ENCODE measurements at regions not wholly inside any gene's neighbourhood (a gene's known extent, or its start where the extent isn't known, plus 50 kb on each side); places are given as distances from the start of the nearest gene placed in this dataset.

- TF ChIP-seq POLR2AphosphoS5 (IDR thresholded peaks at IDR 0.05) (no peak), CTCF (IDR thresholded peaks at IDR 0.05) (no peak)
Measured at GRCh38 chr11:112630496-112630895, 330.7 kb upstream of the NCAM1 start.
